SK-N-SH (cell line): ENCODE measurements at regions not wholly inside any gene's neighbourhood (a gene's known extent, or its start where the extent isn't known, plus 50 kb on each side); places are given as distances from the start of the nearest gene placed in this dataset.
A peak's percentile ranks its signal among the peaks of the same experiment; 100 is the strongest.

Experiments
- CHD2 ChIP-seq: fragments of 150-350 bp; IDR thresholded peaks from 2 replicates; pipeline ENCODE4 v1.6.1; 2018; ENCODE audit warnings: low read length; ENCODE audit not compliant: partially characterized antibody
- ELF1 ChIP-seq: IDR thresholded peaks from 2 replicates; pipeline ENCODE4 v1.4.0; 2012
- EP300 ChIP-seq, 2 experiments: IDR thresholded peaks; 2 replicates each; pipeline versions ENCODE4 v1.4.0 to v1.6.1; 2012; ENCODE audit warnings: borderline replicate concordance in 1 of 2, low read depth in 1 of 2, low read length in 1 of 2
- EZH2phosphoT487 ChIP-seq: fragments of 200-600 bp; sonication (generic); IDR thresholded peaks from 2 replicates; pipeline ENCODE4 v1.6.1; 2017; ENCODE audit warnings: low read depth, mixed run types, mild to moderate bottlenecking, antibody characterized with exemption, moderate library complexity, borderline replicate concordance
- FOSL2 ChIP-seq: IDR thresholded peaks from 2 replicates; pipeline ENCODE4 v1.4.0; 2012; ENCODE audit warnings: low read depth, mild to moderate bottlenecking, moderate library complexity, borderline replicate concordance
- FOXJ3 ChIP-seq: sonication (generic); formaldehyde crosslinking; IDR thresholded peaks from 2 replicates; pipeline ENCODE4 v1.5.1; 2020; ENCODE audit warnings: mild to moderate bottlenecking, missing genetic modification reagents
- FOXM1 ChIP-seq: IDR thresholded peaks from 2 replicates; pipeline ENCODE4 v1.4.0; 2012; ENCODE audit warnings: low read depth, mild to moderate bottlenecking
- MEF2A ChIP-seq: IDR thresholded peaks from 2 replicates; pipeline ENCODE4 v1.4.0; 2012; ENCODE audit warnings: low read depth, borderline replicate concordance
- MXI1 ChIP-seq: IDR thresholded peaks from 2 replicates; pipeline ENCODE4 v1.6.1; 2012; ENCODE audit warnings: mild to moderate bottlenecking, low read depth, low read length, improper control_type of control experiment
- NFIC ChIP-seq: IDR thresholded peaks from 2 replicates; pipeline ENCODE4 v1.4.0; 2012; ENCODE audit warnings: borderline replicate concordance
- RAD21 ChIP-seq: IDR thresholded peaks from 2 replicates; pipeline ENCODE4 v1.6.1; 2012; ENCODE audit warnings: mild to moderate bottlenecking, low read length
- RFX5 ChIP-seq: IDR thresholded peaks from 2 replicates; pipeline ENCODE4 v1.6.1; 2012; ENCODE audit warnings: mild to moderate bottlenecking, improper control_type of control experiment, low read length
- RXRA ChIP-seq: IDR thresholded peaks from 2 replicates; pipeline ENCODE4 v1.4.0; 2012; ENCODE audit warnings: low read depth, mild to moderate bottlenecking, borderline replicate concordance
- SIN3A ChIP-seq: IDR thresholded peaks from 2 replicates; pipeline ENCODE4 v1.6.1; 2012; ENCODE audit warnings: low read depth, mild to moderate bottlenecking, low read length, moderate library complexity, borderline replicate concordance
- TAF1 ChIP-seq: IDR thresholded peaks from 2 replicates; pipeline ENCODE4 v1.6.1; 2012; ENCODE audit warnings: low read depth, mild to moderate bottlenecking, low read length, moderate library complexity, borderline replicate concordance
- TEAD4 ChIP-seq: IDR thresholded peaks from 2 replicates; pipeline ENCODE4 v1.4.0; 2012; ENCODE audit warnings: mild to moderate bottlenecking, borderline replicate concordance; ENCODE audit not compliant: insufficient read depth
- YY1 ChIP-seq: IDR thresholded peaks from 2 replicates; pipeline ENCODE4 v1.4.0; 2012; ENCODE audit warnings: low read depth, mild to moderate bottlenecking
- TF ChIP-seq, protein P1 (sequence below): IDR thresholded peaks from 2 replicates; pipeline ENCODE4 v1.4.0; 2012; ENCODE audit warnings: low read depth, borderline replicate concordance
- TF ChIP-seq, protein P2 (sequence below): fragments of 150-350 bp; IDR thresholded peaks from 2 replicates; pipeline ENCODE4 v1.6.1; 2016; ENCODE audit warnings: mild to moderate bottlenecking, low read depth, low read length
- TF ChIP-seq, protein P3 (sequence below): fragments of 200-600 bp; sonication (generic); IDR thresholded peaks from 2 replicates; pipeline ENCODE4 v1.6.1; 2017; ENCODE audit warnings: antibody characterized with exemption, mild to moderate bottlenecking, moderate library complexity

DNA sequence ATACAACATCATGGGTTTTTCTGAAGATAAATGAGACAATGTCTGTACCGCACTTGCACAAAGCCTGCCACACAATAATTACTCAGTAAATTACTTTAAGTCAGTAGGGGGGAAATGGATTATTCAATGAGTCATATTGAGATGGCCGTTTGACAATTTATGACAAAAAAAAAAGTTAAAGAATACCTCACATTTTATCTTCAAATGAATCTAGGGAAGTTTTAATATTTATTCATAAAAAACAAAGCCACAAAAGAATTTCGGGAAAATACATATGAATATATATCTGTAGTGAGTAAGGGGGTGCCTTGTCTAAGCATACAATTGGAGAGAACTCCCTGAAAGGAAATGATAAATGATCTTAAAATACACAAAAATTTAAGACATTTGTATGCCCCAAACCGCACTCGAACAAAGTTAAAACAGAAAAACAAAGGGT, 197.0 kb upstream of the SLC7A11 start (continued):
- TF ChIP-seq CHD2 (no peak), RXRA (no peak), SIN3A (no peak), RAD21 (no peak), FOXM1 (peak; percentile 54; the same call in 1 of the 2 replicates), FOXJ3 (CRISPR knock-in tag) (no peak), YY1 (no peak), TAF1 (no peak), ELF1 (no peak), FOSL2 (peak; percentile 77), EZH2phosphoT487 (no peak), EP300 (IDR thresholded peaks at IDR 0.05; ENCODE audit: borderline replicate concordance in 1 of 2, low read depth in 1 of 2, low read length in 1 of 2) (peak in 1 of 2 experiments; percentile 64; a peak in 2 of 4 replicates), RFX5 (no peak), MXI1 (no peak), TEAD4 (0 out of 2 replicates have a peak, but pooled peaks have one; percentile 59), NFIC (peak; percentile 5; the same call in 1 of the 2 replicates), MEF2A (peak; percentile 46; the same call in 1 of the 2 replicates)
- TF ChIP-seq, protein P1, sequence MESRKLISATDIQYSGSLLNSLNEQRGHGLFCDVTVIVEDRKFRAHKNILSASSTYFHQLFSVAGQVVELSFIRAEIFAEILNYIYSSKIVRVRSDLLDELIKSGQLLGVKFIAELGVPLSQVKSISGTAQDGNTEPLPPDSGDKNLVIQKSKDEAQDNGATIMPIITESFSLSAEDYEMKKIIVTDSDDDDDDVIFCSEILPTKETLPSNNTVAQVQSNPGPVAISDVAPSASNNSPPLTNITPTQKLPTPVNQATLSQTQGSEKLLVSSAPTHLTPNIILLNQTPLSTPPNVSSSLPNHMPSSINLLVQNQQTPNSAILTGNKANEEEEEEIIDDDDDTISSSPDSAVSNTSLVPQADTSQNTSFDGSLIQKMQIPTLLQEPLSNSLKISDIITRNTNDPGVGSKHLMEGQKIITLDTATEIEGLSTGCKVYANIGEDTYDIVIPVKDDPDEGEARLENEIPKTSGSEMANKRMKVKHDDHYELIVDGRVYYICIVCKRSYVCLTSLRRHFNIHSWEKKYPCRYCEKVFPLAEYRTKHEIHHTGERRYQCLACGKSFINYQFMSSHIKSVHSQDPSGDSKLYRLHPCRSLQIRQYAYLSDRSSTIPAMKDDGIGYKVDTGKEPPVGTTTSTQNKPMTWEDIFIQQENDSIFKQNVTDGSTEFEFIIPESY = no peak
- TF ChIP-seq, protein P2, sequence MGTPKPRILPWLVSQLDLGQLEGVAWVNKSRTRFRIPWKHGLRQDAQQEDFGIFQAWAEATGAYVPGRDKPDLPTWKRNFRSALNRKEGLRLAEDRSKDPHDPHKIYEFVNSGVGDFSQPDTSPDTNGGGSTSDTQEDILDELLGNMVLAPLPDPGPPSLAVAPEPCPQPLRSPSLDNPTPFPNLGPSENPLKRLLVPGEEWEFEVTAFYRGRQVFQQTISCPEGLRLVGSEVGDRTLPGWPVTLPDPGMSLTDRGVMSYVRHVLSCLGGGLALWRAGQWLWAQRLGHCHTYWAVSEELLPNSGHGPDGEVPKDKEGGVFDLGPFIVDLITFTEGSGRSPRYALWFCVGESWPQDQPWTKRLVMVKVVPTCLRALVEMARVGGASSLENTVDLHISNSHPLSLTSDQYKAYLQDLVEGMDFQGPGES = no peak
- TF ChIP-seq, protein P3, sequence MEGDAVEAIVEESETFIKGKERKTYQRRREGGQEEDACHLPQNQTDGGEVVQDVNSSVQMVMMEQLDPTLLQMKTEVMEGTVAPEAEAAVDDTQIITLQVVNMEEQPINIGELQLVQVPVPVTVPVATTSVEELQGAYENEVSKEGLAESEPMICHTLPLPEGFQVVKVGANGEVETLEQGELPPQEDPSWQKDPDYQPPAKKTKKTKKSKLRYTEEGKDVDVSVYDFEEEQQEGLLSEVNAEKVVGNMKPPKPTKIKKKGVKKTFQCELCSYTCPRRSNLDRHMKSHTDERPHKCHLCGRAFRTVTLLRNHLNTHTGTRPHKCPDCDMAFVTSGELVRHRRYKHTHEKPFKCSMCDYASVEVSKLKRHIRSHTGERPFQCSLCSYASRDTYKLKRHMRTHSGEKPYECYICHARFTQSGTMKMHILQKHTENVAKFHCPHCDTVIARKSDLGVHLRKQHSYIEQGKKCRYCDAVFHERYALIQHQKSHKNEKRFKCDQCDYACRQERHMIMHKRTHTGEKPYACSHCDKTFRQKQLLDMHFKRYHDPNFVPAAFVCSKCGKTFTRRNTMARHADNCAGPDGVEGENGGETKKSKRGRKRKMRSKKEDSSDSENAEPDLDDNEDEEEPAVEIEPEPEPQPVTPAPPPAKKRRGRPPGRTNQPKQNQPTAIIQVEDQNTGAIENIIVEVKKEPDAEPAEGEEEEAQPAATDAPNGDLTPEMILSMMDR = no peak
